H9 (cell line): ENCODE measurements at regions not wholly inside any gene's neighbourhood (a gene's known extent, or its start where the extent isn't known, plus 50 kb on each side); places are given as distances from the start of the nearest gene placed in this dataset.

Experiments
- DNase-seq: peaks from one replicate; pipeline ENCODE4 v3.0.0-alpha.2; 2017
- H2AFZ ChIP-seq: one replicate; pipeline ENCODE4 v1.6.1; 2013; ENCODE audit warnings: mild to moderate bottlenecking, low read length, control low read depth, moderate library complexity
- H2AK5ac ChIP-seq: 2 replicates; pipeline ENCODE4 v1.6.1; 2013; ENCODE audit warnings: low read length, control low read depth, mixed read lengths; ENCODE audit not compliant: insufficient read length
- H2BK120ac ChIP-seq: one replicate; pipeline ENCODE4 v1.6.1; 2013; ENCODE audit warnings: low read depth, mild to moderate bottlenecking, low read length, control low read depth, inconsistent platforms; ENCODE audit not compliant: poor library complexity, severe bottlenecking
- H2BK12ac ChIP-seq: 2 replicates; pipeline ENCODE4 v1.6.1; 2013; ENCODE audit warnings: low read length, control low read depth, mixed read lengths, low read depth; ENCODE audit not compliant: insufficient read length
- H2BK15ac ChIP-seq: 2 replicates; pipeline ENCODE4 v1.6.1; 2013; ENCODE audit warnings: low read depth, low read length, control low read depth
- H2BK20ac ChIP-seq: one replicate; pipeline ENCODE4 v1.6.1; 2013; ENCODE audit warnings: low read depth, mild to moderate bottlenecking, low read length, control low read depth, inconsistent platforms; ENCODE audit not compliant: poor library complexity, severe bottlenecking
- H2BK5ac ChIP-seq: 2 replicates; pipeline ENCODE4 v1.6.1; 2013; ENCODE audit warnings: low read length, control low read depth, mixed read lengths; ENCODE audit not compliant: insufficient read length
- H3K14ac ChIP-seq: 2 replicates; pipeline ENCODE4 v1.6.1; 2013; ENCODE audit warnings: low read length, control low read depth; ENCODE audit not compliant: insufficient read depth
- H3K18ac ChIP-seq: 2 replicates; pipeline ENCODE4 v1.6.1; 2013; ENCODE audit warnings: low read depth, mild to moderate bottlenecking, mixed read lengths, low read length, control low read depth; ENCODE audit not compliant: insufficient read length
- H3K23ac ChIP-seq: 2 replicates; pipeline ENCODE4 v1.6.1; 2013; ENCODE audit warnings: low read length, control low read depth, mixed read lengths, low read depth; ENCODE audit not compliant: insufficient read length
- H3K23me2 ChIP-seq: 2 replicates; pipeline ENCODE4 v1.6.1; 2013; ENCODE audit warnings: low read depth, mild to moderate bottlenecking, mixed read lengths, low read length, control low read depth; ENCODE audit not compliant: insufficient read length, poor library complexity, severe bottlenecking
- H3K27ac ChIP-seq: 2 replicates; pipeline ENCODE4 v1.5.1; 2013; ENCODE audit warnings: low read length, control low read depth, mixed read lengths, low read depth; ENCODE audit not compliant: insufficient read length
- H3K27me3 ChIP-seq: 2 replicates; pipeline ENCODE4 v1.6.1; 2013; ENCODE audit warnings: low read length, control low read depth, inconsistent platforms; ENCODE audit not compliant: insufficient read depth
- H3K4ac ChIP-seq: 2 replicates; pipeline ENCODE4 v1.6.1; 2013; ENCODE audit warnings: low read depth, mild to moderate bottlenecking, control low read depth, inconsistent platforms, low read length, moderate library complexity
- H3K4me1 ChIP-seq: 2 replicates; pipeline ENCODE4 v1.6.1; 2013; ENCODE audit warnings: low read length, control low read depth, inconsistent platforms; ENCODE audit not compliant: insufficient read depth
- H3K4me2 ChIP-seq: 2 replicates; pipeline ENCODE4 v1.6.1; 2013; ENCODE audit warnings: low read length, control low read depth, mixed read lengths; ENCODE audit not compliant: insufficient read length, insufficient read depth
- H3K56ac ChIP-seq: 2 replicates; pipeline ENCODE4 v1.6.1; 2013; ENCODE audit warnings: low read depth, mild to moderate bottlenecking, mixed read lengths, low read length, control low read depth; ENCODE audit not compliant: insufficient read length
- H3K79me1 ChIP-seq: 2 replicates; pipeline ENCODE4 v1.6.1; 2013; ENCODE audit warnings: low read depth, mild to moderate bottlenecking, moderate library complexity, low read length, control low read depth, inconsistent platforms; ENCODE audit not compliant: insufficient read depth, poor library complexity, severe bottlenecking
- H3K79me2 ChIP-seq: 2 replicates; pipeline ENCODE4 v1.6.1; 2013; ENCODE audit warnings: low read length, control low read depth, inconsistent platforms; ENCODE audit not compliant: insufficient read depth
- H3K9ac ChIP-seq: 2 replicates; pipeline ENCODE4 v1.6.1; 2013; ENCODE audit warnings: low read length, control low read depth, mixed read lengths; ENCODE audit not compliant: insufficient read length; ENCODE audit errors: extremely low read depth
- H3K9me3 ChIP-seq: one replicate; pipeline ENCODE4 v1.6.1; 2013; ENCODE audit warnings: low read depth, low read length, inconsistent platforms; ENCODE audit not compliant: control insufficient read depth
- H3T11ph ChIP-seq: one replicate; pipeline ENCODE4 v1.6.1; 2013; ENCODE audit warnings: mild to moderate bottlenecking, low read length, control low read depth, inconsistent platforms
- H4K20me1 ChIP-seq: one replicate; pipeline ENCODE4 v1.6.1; 2013; ENCODE audit not compliant: control insufficient read depth, insufficient read length, insufficient read depth
- H4K5ac ChIP-seq: 2 replicates; pipeline ENCODE4 v1.6.1; 2013; ENCODE audit warnings: low read depth, mild to moderate bottlenecking, mixed read lengths, low read length, control low read depth; ENCODE audit not compliant: insufficient read length
- H4K8ac ChIP-seq: replicated peaks from 2 replicates; pipeline ENCODE4 v1.6.1; 2013; ENCODE audit warnings: low read length, control low read depth, mixed read lengths, low read depth; ENCODE audit not compliant: insufficient read length
- H4K91ac ChIP-seq: 2 replicates; pipeline ENCODE4 v1.6.1; 2013; ENCODE audit warnings: low read depth, mild to moderate bottlenecking, moderate library complexity, mixed read lengths, low read length, control low read depth; ENCODE audit not compliant: insufficient read length
- H3K27ac Mint-ChIP-seq, 3 experiments: 2 replicates in 2 of 3; 3 replicates in 1 of 3; pipeline ENCODE4 v1.8.0; 2020 to 2021; ENCODE audit warnings: mixed read lengths in 3 of 3, mild to moderate bottlenecking in 1 of 3, moderate library complexity in 1 of 3
- H3K27me3 Mint-ChIP-seq: 2 replicates; pipeline ENCODE4 v1.8.0; 2021; ENCODE audit warnings: low read depth, mild to moderate bottlenecking, moderate library complexity, mixed read lengths
- H3K36me3 Mint-ChIP-seq, 3 experiments: 2 replicates in 2 of 3; 3 replicates in 1 of 3; pipeline ENCODE4 v1.8.0; 2020 to 2021; ENCODE audit warnings: low read depth in 3 of 3, mixed read lengths in 3 of 3; ENCODE audit not compliant: insufficient read depth in 1 of 3
- H3K4me1 Mint-ChIP-seq, 2 experiments: 2 replicates each; pipeline ENCODE4 v1.8.0; 2020; ENCODE audit warnings: mixed read lengths in 2 of 2
- H3K4me3 Mint-ChIP-seq, 2 experiments: 2 replicates in 1 of 2; 3 replicates in 1 of 2; pipeline ENCODE4 v1.8.0; 2020 to 2021; ENCODE audit warnings: mild to moderate bottlenecking in 2 of 2, mixed read lengths in 2 of 2, moderate library complexity in 1 of 2
- H3K9me3 Mint-ChIP-seq, 2 experiments: 2 replicates in 1 of 2; 3 replicates in 1 of 2; pipeline ENCODE4 v1.8.0; 2020; ENCODE audit warnings: mild to moderate bottlenecking in 2 of 2, mixed read lengths in 2 of 2, moderate library complexity in 1 of 2
- WGBS: extraction: QIAGEN DNeasy Blood & Tissue Kit; methylation state at CpG from one replicate; pipeline ENCODE4 v1.1.7; 2013; ENCODE audit warnings: missing lambda C conversion rate, low lambda C conversion rate, mixed read lengths; ENCODE audit not compliant: insufficient read length; ENCODE audit errors: extremely low coverage; 5-methylcytosine and 5-hydroxymethylcytosine counted together
- TF ChIP-seq, protein P1 (sequence below): fragments of 200-600 bp; sonication (generic); conservative IDR thresholded peaks from 3 replicates; pipeline ENCODE4 v1.8.0; 2021; ENCODE audit warnings: antibody characterized with exemption, mild to moderate bottlenecking

DNA sequence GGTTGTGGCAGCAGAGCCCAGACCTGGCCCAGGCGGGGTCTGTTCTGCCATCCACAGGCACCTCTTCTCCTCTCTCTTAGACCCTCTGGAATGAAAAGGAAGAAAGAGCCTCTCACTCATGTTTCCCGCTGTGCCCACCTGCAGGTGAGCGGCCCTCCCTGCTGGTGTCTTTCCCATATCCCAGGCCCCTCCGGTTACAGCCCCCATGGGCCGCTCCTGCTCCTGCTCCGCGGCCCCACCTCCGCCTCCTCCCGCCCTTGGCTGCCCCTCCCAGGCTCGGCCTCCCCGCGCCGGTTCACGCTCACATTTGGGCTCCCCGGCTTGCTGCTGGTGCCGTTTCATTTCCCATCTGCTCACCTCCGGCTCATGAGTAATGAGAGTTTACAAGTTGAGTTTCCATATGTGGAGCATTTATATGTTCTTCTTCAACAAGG is 98.7 kb upstream of the SDK2 start:
- peaks cover 11 to 50% of the 10 kb centered on the region in 2 experiments for H3K4me1 Mint-ChIP-seq
- no peak overlapping the region for H2AK5ac ChIP-seq
- H2BK15ac ChIP-seq, result no peak overlapping the region
- H3K18ac ChIP-seq, result no peak overlapping the region
- H2AFZ ChIP-seq, result no peak overlapping the region
- TF ChIP-seq, protein P1, sequence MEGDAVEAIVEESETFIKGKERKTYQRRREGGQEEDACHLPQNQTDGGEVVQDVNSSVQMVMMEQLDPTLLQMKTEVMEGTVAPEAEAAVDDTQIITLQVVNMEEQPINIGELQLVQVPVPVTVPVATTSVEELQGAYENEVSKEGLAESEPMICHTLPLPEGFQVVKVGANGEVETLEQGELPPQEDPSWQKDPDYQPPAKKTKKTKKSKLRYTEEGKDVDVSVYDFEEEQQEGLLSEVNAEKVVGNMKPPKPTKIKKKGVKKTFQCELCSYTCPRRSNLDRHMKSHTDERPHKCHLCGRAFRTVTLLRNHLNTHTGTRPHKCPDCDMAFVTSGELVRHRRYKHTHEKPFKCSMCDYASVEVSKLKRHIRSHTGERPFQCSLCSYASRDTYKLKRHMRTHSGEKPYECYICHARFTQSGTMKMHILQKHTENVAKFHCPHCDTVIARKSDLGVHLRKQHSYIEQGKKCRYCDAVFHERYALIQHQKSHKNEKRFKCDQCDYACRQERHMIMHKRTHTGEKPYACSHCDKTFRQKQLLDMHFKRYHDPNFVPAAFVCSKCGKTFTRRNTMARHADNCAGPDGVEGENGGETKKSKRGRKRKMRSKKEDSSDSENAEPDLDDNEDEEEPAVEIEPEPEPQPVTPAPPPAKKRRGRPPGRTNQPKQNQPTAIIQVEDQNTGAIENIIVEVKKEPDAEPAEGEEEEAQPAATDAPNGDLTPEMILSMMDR, result no peak
- H3K36me3 Mint-ChIP-seq, result peaks cover 0 to 5% (median 0%) of the 10 kb centered on the region in 3 experiments; a peak in 2 of 7 replicates
- H3K9ac ChIP-seq, result no peak overlapping the region
- no peaks in the 10 kb centered on the region for H3K79me2 ChIP-seq
- H3K27me3 Mint-ChIP-seq, result peaks cover 48% of the 10 kb centered on the region
- no peak overlapping the region for H2BK5ac ChIP-seq
- H4K8ac ChIP-seq, result no peak overlapping the region
- H3K79me1 ChIP-seq, result no peaks in the 10 kb centered on the region
- no peak overlapping the region for H3K4ac ChIP-seq
- no peaks in the 10 kb centered on the region for H3K23me2 ChIP-seq
- H3K27ac Mint-ChIP-seq, result no peak overlapping the region
- no peak overlapping the region for H4K5ac ChIP-seq
- H3K27ac ChIP-seq, result no peak overlapping the region
- no peak overlapping the region for H2BK12ac ChIP-seq
- no CpG with 5 or more reads among the region's 17 CpGs for WGBS
- peaks cover 6 to 8% of the 10 kb centered on the region in 2 experiments; a peak in 4 of 5 replicates for H3K9me3 Mint-ChIP-seq
- no peaks in the 10 kb centered on the region for H3K9me3 ChIP-seq
- H3K14ac ChIP-seq, result no peak overlapping the region
- H2BK120ac ChIP-seq, result no peak overlapping the region
- H3K4me2 ChIP-seq, result no peak overlapping the region
- no peak overlapping the region for H3K56ac ChIP-seq
- no peak for DNase-seq
- no peak overlapping the region for H3T11ph ChIP-seq
- H3K4me3 Mint-ChIP-seq, result no peak overlapping the region
- H3K23ac ChIP-seq, result no peak overlapping the region
- H2BK20ac ChIP-seq, result no peak overlapping the region
- no peak overlapping the region for H4K91ac ChIP-seq
- no peaks in the 10 kb centered on the region for H3K4me1 ChIP-seq
- H3K27me3 ChIP-seq, result no peaks in the 10 kb centered on the region
- no peaks in the 10 kb centered on the region for H4K20me1 ChIP-seq
